ENCODE measurements at regions not wholly inside any gene's neighbourhood (a gene's known extent, or its start where the extent isn't known, plus 50 kb on each side); places are given as distances from the start of the nearest gene placed in this dataset.
"Not testable (repeated sequence)": the region's sequence is repeated elsewhere in the genome, so short reads cannot be mapped to it uniquely, and the experiment has no call there.

DNA sequence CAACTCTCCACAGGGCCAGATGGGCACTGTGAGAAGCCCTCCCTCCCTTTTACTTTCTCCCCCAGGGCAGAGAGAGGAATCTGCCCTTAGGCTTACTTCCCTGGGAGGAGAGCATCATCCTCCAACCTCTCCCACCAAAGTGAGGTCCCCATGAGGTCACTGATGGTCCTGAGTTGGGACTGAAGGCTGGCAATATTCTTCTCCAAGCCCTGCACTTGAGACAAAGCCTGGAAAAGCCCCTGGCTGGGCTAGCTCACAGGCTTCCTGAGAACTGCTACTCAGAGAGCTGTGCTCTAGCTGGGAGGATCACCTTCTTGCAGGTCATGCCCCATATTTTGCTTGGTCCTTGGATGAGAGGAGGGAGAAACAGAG is 110.0 kb upstream of the MEF2A start:
- no peak for DNase-seq (ENCODE audit: low spot score)

GRCh38 chr15:99464137-99464536 is 101.6 kb upstream of the MEF2A start:
- no peak for DNase-seq (ENCODE audit: low spot score)

GRCh38 chr15:99466701-99467337 is 99.0 kb upstream of the MEF2A start:
- DNase-seq (ENCODE audit: low spot score): no peak

- DNase-seq (ENCODE audit: low spot score): no peak
Observed at GRCh38 chr15:99467338-99467720, 98.5 kb upstream of the MEF2A start.

- no peak for DNase-seq (ENCODE audit: low spot score)
Observed at GRCh38 chr15:99467853-99468464, 97.8 kb upstream of the MEF2A start.

DNA sequence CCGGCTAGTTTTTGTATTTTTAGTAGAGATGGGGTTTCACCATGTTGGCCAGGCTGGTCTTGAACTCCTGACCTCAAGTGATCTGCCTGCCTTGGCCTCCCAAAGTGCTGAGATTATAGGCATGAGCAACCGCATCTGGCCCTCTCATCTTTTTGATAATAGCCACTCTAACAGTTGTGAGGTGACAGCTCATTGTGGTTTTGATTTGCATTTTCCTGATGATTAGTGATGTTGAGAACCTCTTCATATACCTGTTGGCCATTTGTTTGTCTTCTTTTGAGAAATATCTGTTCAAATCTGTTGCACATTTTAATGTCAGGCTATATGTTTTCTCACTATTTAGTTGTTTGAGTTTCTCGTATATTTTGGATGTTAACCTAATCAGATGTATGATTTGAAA is 95.6 kb upstream of the MEF2A start:
- not testable (repeated sequence) for DNase-seq (ENCODE audit: low spot score)

DNA sequence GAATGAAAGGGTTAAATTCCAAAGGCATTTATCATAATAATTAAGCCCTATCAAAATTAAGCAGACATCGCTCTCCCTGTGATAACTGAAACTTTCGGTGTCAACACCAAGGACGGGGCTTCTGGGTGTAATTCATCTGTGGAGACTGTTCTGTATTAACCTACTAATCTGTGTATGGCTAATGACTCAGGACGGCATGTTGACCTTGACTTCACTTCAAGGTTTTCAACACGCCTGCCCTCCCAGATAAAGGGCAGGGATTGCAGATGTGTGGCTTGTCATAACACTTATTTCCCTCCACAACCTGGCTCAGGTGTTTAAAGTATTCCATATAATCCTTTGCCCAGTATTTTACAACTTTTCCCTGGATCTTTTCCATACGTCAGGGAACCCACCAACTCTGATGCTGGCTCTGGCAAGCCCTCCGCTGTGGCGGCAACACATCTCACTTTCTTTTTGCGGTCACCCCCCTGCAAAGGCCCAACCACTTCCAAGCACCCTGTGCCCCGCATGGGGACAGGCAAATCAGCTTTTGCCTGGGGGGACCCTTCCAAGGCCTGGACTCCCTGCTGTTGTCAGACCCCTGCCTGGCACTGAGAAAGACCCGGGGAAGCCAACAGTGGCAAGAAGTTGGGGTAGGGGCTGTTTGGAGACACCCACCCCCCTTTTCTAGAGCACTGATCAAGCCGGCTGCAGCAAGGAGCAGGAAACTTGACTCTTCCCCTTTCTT is 93.2 kb upstream of the MEF2A start:
- no peak for DNase-seq (ENCODE audit: low spot score)

GRCh38 chr15:99473981-99474906 is 91.5 kb upstream of the MEF2A start:
- DNase-seq (ENCODE audit: low spot score): peak; percentile 54

DNA sequence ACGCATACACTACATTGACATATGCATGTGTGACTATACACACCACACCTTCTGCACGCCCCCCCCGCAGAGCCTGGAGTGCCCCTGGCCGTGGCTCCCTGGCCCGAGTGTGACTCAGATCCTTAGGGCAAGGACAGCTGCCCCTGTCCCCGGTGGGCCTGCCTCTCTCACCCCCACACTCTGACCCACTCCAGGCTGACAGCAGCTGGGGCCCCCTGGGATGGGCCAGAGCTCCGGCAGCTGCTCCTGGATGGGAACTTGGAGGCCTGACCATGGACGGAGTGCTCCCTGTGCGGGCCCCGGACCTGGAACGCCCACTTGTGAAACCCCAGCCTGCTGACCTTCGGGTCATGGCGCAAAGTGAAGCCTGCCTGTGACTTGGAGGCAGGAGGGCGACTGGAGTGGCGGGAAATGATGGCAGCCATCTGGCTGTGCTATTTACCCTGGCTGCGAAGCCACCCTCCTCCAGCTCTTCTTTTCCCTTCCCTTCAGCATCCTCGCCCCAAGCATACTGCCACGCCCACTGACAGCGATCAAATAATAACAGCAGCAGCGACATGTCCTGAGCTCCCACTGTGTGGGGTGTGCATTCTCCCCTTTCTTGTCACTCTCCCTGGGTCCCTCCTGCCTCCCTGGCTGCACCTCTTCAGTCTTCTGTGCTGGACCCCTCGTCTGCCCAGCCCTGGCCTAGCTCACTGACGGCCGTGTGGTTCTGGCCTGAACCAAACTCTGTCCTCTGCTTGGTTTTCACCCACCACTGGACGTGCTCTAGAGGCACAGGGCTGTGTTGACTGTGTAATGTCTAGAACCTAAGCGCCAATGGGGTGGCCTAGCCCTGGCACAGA is 90.7 kb upstream of the MEF2A start:
- no peak for DNase-seq (ENCODE audit: low spot score)

DNA sequence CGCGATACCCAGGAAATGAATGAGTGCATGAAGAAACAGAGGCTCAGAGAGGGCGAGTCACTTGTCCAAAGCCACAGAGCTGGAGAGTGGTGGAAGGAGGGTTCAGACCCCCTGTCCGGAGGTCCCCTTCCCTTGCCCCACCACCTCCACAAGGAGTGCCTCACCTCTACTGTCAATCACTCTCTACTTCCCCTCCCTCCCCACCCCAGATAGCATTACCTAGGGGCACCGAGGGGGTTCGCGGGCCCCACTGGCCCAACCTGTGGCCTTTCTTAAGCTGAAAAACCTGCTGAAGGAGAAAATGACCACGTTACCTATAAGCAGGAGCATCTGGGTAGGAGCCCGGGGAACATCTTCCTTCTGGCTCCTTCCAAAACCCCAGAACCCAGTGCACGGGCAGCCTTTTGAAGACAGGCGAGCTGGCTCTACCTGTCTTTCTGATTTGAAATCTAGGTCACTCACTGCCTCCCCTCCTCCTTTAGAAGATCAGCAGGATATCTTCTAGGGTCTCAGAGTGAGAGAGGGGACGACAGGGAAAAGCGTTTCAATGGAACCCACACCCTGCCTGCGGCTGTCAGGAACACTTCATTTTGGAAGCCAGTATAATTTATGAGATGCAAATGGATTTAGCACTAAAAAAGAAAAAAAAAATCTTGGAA is 89.9 kb upstream of the MEF2A start:
- no peak for DNase-seq (ENCODE audit: low spot score)

DNA sequence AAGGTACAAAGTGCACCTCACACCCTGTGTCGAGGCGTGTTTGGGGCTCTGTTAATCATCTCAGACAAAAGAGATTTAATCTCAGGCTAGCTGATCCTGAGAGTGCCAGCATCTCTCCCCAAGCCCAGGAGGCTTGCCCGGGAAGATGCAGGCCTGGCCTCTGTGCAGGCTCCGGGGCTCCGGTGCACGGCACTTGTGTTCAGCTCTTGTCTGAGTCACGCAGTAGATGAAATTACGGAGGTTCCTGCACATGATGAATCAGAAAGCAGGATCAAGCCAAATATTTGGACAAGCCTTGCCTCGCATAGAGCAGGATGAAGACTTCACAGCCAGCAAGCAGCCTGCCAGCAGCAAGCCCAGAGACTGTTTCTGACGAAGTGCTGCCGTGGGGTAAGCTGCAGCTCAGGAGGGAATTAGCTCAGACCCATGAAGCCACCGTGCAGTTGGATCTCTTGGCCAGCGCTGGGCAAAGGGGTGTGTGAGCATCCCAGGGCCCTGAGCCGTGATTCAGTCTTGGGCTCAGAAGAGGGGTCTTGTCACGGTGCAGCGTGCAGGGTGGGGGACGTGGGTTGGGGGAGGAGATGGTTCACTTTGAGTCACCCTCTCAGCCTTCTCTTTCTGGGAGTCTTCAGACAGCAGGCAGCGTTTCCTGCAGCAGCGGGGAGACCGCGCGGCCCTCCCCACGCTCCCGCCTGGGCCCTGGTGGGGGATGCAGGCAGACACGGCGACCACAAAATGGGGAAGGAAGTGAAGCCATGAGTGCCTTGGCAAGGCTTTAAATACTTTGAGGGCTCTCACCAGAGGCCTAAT is 89.2 kb upstream of the MEF2A start:
- DNase-seq (ENCODE audit: low spot score): peak; percentile 97

DNA sequence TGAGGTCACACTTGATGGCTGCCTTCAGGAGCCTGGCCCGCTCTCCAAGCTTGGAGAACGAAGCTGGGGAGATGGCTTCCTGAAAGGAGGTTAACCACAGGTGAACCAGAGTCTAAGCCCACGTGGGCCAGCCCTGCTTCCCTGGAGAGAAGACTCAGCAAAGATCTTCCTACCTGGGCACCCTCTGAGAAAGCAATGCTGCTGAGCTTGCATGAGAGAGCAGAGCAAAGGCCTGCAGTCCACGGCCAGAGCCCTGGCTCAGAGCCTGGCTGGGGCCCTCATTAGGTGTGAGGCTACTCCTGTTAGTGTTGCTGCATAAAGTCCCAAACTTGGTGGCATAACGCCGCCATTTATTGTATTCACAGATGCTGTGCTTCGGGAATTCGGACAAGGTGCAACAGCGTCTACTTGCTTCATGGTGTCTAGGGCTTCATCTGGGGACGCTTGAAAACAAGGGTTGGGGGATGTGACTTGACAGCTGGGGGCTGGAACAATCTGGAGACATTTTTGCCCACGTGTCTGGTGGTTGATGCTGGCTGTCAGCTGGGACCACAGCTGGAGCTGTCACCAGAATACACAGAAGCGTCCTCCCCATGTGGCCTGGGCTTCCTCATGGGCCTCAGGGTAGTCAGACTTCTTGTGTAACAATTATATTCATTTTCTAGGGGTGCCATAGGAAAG is 87.9 kb upstream of the MEF2A start:
- DNase-seq (ENCODE audit: low spot score): no peak

DNA sequence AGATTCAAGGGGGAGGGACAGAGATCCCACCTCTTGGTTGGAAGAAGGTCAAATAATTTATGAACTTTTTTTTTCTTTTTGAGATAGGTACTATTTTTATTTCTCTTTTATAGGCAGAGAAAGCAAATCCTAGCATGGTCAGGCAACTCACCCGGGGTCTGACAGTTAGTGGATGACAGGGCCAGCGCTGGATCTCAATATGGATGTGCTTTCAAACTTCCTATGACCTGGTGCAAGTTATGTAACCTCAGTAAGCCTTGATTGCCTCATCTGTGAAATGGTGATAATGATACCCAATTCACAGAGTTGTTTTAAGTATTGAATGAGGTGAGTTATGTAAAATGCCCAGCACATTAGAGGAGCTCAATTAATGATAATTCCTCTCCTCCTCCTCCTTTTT is 86.8 kb upstream of the MEF2A start:
- DNase-seq (ENCODE audit: low spot score): no peak

DNA sequence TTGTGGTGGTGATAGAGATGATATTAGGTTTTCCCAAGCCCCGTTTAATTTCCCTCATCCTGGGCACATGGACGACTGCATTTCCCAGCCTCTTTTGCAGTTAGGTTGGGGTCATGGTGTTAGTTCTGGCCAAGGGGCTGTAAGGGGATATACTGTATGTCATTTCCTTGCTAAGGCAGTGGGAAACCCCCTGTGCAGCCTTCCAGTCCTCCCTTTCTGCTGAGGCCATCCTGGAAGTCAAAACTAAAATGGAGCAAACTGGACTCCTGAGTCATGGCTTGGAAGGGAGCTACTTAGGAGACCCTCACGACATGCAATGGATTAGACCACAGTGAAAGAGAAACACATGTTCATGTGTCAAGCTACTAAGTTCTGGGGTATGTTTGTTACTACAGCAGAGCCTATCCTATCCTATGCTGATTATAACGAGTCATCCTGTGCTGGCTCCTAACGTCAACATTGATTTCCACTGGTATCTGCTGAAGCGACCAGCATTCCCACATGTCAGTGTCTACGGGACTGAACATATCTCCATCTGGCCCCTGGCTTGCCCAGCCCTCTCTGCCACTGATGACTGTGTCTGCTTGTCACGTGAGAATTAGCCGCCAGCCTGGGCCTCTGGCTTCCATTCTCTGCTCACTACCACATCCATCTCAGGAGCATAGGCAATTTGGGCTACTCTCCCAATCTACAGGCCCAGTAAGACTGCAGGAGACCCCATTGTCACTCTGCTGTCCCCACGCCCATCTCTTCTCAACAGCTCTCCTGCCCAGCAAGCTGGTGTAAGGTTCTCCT is 85.6 kb upstream of the MEF2A start:
- no peak for DNase-seq (ENCODE audit: low spot score)

DNA sequence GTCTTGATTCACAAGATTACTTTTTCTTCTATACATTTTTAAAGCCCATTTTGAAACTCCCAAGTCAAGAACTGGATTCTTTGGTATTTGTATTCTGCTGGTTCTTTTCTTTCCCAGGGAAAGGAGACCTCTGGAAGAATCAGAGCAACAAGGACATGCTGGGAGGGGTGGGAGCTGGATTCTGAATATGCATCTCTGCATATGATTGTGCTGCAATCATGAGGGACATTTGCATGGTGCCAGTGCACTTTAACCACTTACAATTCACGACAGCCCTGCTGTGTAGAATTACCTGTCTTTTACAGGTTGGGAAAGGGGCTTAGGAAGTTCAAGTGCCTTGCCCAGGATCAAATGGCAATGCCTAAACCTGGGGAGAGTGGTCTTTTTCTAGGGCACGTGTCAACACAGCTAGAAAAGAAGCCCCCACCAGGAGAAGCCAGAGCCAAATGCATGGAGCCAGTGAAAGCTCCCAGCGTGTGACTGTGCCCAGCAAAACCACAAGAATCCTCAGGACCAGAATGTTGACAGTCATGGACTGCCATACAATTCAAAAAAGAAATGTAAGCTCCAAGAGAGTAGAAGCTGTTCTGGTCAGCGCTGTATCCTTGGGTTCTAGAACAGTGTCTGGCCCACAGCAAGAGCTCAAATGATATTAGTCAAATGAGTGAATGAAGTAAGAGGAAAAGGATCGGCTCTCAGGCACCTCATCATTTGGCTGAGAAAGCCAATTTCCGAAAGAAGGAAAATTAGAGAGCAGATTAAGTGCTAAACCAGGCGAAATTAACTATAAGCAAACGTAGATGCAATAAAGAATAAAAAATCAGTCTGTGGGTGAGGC is 84.5 kb upstream of the MEF2A start:
- no peak for DNase-seq (ENCODE audit: low spot score)

GRCh38 chr15:99481951-99482230 is 83.9 kb upstream of the MEF2A start:
- DNase-seq (ENCODE audit: low spot score): no peak

- no peak for DNase-seq (ENCODE audit: low spot score)
Observed at GRCh38 chr15:99482993-99483392, 82.8 kb upstream of the MEF2A start.

All from umbilical cord (tissue), 1 donor.